ENCODE measurements at regions not wholly inside any gene's neighbourhood (a gene's known extent, or its start where the extent isn't known, plus 50 kb on each side); places are given as distances from the start of the nearest gene placed in this dataset.

DNA sequence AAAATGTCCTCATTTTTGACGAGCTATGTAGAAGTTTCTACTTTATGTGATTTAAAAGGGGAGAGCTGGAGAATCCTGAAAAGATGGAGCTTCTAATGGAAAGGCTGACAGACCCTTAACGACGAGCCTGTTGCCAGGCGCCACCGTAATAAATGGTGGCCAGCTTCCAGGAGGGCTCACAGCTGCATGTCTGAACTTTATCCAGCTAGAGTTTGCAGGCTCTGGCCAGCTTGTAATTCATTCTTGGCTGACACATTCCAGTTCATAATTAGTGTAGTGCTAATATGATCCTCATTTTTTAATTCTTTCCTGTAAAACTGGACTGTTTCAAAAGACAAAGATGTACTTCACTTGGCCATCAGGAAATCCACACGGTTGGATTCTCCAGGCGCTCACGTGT is 246.7 kb downstream of the GAS1 start:
- peak; percentile 61 to 80 for DNase-seq (ENCODE audit: low read depth in 2 of 2)
- Histone ChIP-seq H3K79me2 (ENCODE audit: control insufficient read depth, insufficient read depth, low read length) (no peaks in the 10 kb centered on the region), H3K4me1 (ENCODE audit: control insufficient read depth, extremely low read depth, insufficient read depth, low read length) (peaks cover 4% of the 10 kb centered on the region), H3K27me3 (ENCODE audit: control insufficient read depth, insufficient read depth, low read length) (no peaks in the 10 kb centered on the region), H3K4me3 (replicated peaks in 1 of 4; ENCODE audit: control extremely low read depth in 1 of 4, insufficient read depth in 1 of 4, low read depth in 3 of 4, low read length in 4 of 4) (no peak overlapping the region), H3K4me2 (ENCODE audit: extremely low read depth, insufficient read depth, low read length) (no peak overlapping the region), H3K36me3 (ENCODE audit: control insufficient read depth, insufficient read depth, low read length) (no peaks in the 10 kb centered on the region), H3K9ac (ENCODE audit: insufficient read depth, low read length) (no peak overlapping the region), H4K20me1 (ENCODE audit: control insufficient read depth, extremely low read depth, insufficient read depth, low read length) (no peaks in the 10 kb centered on the region), H3K27ac (ENCODE audit: insufficient read depth, low read length) (no peak overlapping the region), H3K9me3 (ENCODE audit: control insufficient read depth, insufficient read depth, low read depth, low read length) (no peaks in the 10 kb centered on the region), H2AFZ (ENCODE audit: low read length) (no peak overlapping the region)
- TF ChIP-seq, protein P1, sequence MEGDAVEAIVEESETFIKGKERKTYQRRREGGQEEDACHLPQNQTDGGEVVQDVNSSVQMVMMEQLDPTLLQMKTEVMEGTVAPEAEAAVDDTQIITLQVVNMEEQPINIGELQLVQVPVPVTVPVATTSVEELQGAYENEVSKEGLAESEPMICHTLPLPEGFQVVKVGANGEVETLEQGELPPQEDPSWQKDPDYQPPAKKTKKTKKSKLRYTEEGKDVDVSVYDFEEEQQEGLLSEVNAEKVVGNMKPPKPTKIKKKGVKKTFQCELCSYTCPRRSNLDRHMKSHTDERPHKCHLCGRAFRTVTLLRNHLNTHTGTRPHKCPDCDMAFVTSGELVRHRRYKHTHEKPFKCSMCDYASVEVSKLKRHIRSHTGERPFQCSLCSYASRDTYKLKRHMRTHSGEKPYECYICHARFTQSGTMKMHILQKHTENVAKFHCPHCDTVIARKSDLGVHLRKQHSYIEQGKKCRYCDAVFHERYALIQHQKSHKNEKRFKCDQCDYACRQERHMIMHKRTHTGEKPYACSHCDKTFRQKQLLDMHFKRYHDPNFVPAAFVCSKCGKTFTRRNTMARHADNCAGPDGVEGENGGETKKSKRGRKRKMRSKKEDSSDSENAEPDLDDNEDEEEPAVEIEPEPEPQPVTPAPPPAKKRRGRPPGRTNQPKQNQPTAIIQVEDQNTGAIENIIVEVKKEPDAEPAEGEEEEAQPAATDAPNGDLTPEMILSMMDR (conservative IDR thresholded peaks at IDR 0.05 in 1 of 2, IDR thresholded peaks at IDR 0.05 in 1 of 2; ENCODE audit: low read depth in 1 of 2, low read length in 2 of 2): no peak
- TF ChIP-seq EZH2 (IDR thresholded peaks at IDR 0.05; ENCODE audit: low read length, missing control alignments): no peak

DNA sequence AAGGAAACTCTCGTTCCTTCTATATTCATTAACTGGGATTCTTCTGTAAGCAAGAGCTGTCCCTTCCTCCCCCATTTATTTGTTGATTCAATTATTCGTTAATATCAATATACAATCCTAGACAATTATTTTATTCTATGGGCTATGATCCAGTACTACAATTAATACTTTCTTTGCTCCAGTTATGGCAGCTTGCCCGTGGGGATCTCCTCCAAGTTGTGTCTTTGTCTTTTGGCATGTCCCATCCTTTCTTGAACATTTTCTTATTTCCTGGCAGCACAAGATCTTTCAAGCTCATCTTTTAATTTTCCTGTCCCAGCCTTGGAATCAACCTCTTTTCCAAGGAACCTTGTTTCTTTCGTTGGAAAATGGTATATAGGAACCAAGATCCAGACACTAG is 249.3 kb downstream of the GAS1 start:
- Histone ChIP-seq H3K4me1 (ENCODE audit: control insufficient read depth, extremely low read depth, insufficient read depth, low read length) (peaks cover 5% of the 10 kb centered on the region), H3K4me3 (replicated peaks in 1 of 4; ENCODE audit: control extremely low read depth in 1 of 4, insufficient read depth in 1 of 4, low read depth in 3 of 4, low read length in 4 of 4) (no peak overlapping the region), H3K4me2 (ENCODE audit: extremely low read depth, insufficient read depth, low read length) (no peak overlapping the region), H3K27me3 (ENCODE audit: control insufficient read depth, insufficient read depth, low read length) (no peaks in the 10 kb centered on the region), H3K27ac (ENCODE audit: insufficient read depth, low read length) (no peak overlapping the region), H3K9ac (ENCODE audit: insufficient read depth, low read length) (no peak overlapping the region), H4K20me1 (ENCODE audit: control insufficient read depth, extremely low read depth, insufficient read depth, low read length) (no peaks in the 10 kb centered on the region), H3K9me3 (ENCODE audit: control insufficient read depth, insufficient read depth, low read depth, low read length) (no peaks in the 10 kb centered on the region), H3K79me2 (ENCODE audit: control insufficient read depth, insufficient read depth, low read length) (no peaks in the 10 kb centered on the region), H3K36me3 (ENCODE audit: control insufficient read depth, insufficient read depth, low read length) (no peaks in the 10 kb centered on the region), H2AFZ (ENCODE audit: low read length) (no peak overlapping the region)
- TF ChIP-seq, protein P1 (conservative IDR thresholded peaks at IDR 0.05 in 1 of 2, IDR thresholded peaks at IDR 0.05 in 1 of 2; ENCODE audit: low read depth in 1 of 2, low read length in 2 of 2): no peak
- TF ChIP-seq EZH2 (IDR thresholded peaks at IDR 0.05; ENCODE audit: low read length, missing control alignments): no peak
- no peak for DNase-seq (ENCODE audit: low read depth in 2 of 2)

DNA sequence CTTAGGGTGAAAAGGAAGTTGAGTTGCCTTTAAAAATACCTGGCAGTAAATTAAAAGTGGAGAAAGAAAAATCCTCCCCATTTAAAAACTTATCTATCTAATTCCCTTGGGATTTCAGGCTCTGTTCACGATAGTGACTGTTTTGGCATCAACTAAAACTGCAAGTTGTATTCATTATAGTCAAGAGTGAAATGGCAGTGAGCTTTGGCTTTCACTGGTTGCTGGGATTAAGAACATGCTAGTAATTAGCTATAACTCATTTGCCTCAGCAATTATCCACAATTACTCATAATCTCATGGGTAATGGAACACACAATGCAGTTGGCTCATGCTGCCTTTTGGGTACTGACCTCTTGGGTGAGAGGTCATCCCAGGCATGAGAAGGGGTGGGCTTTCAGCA is 250.1 kb downstream of the GAS1 start:
- no peaks in the 10 kb centered on the region for H3K36me3 ChIP-seq (ENCODE audit: control insufficient read depth, insufficient read depth, low read length)
- H3K4me1 ChIP-seq (ENCODE audit: control insufficient read depth, extremely low read depth, insufficient read depth, low read length): peaks cover 5% of the 10 kb centered on the region
- H3K27me3 ChIP-seq (ENCODE audit: control insufficient read depth, insufficient read depth, low read length): no peaks in the 10 kb centered on the region
- no peaks in the 10 kb centered on the region for H4K20me1 ChIP-seq (ENCODE audit: control insufficient read depth, extremely low read depth, insufficient read depth, low read length)
- DNase-seq (ENCODE audit: low read depth in 2 of 2): no peak
- no peak overlapping the region for H3K9ac ChIP-seq (ENCODE audit: insufficient read depth, low read length)
- no peak overlapping the region for H3K27ac ChIP-seq (ENCODE audit: insufficient read depth, low read length)
- H2AFZ ChIP-seq (ENCODE audit: low read length): no peak overlapping the region
- no peaks in the 10 kb centered on the region for H3K9me3 ChIP-seq (ENCODE audit: control insufficient read depth, insufficient read depth, low read depth, low read length)
- H3K4me2 ChIP-seq (ENCODE audit: extremely low read depth, insufficient read depth, low read length): no peak overlapping the region
- H3K79me2 ChIP-seq (ENCODE audit: control insufficient read depth, insufficient read depth, low read length): no peaks in the 10 kb centered on the region
- no peak for TF ChIP-seq EZH2 (IDR thresholded peaks at IDR 0.05; ENCODE audit: low read length, missing control alignments)
- TF ChIP-seq, protein P1 (conservative IDR thresholded peaks at IDR 0.05 in 1 of 2, IDR thresholded peaks at IDR 0.05 in 1 of 2; ENCODE audit: low read depth in 1 of 2, low read length in 2 of 2): no peak
- no peak overlapping the region for H3K4me3 ChIP-seq (replicated peaks in 1 of 4; ENCODE audit: control extremely low read depth in 1 of 4, insufficient read depth in 1 of 4, low read depth in 3 of 4, low read length in 4 of 4)

Data from fibroblast of lung (primary cell).